Kidney capillary endothelial cell (primary cell): ENCODE measurements at regions not wholly inside any gene's neighbourhood (a gene's known extent, or its start where the extent isn't known, plus 50 kb on each side); places are given as distances from the start of the nearest gene placed in this dataset.

Experiments used
- DNase-seq: peaks from one replicate; pipeline ENCODE4 v3.0.0-alpha.2; 2018; ENCODE audit warnings: low spot score

- DNase-seq, result no peak
Measured at GRCh38 chr1:244196571-244197285, 145.6 kb downstream of the ZBTB18 start.

GRCh38 chr1:244197851-244198375 is 146.8 kb downstream of the ZBTB18 start:
- no peak for DNase-seq

- DNase-seq, result no peak
Measured at GRCh38 chr1:244199902-244200301, 148.8 kb downstream of the ZBTB18 start.

- no peak for DNase-seq
Measured at GRCh38 chr1:244200596-244200995, 149.5 kb downstream of the ZBTB18 start.

- DNase-seq, result no peak
Measured at GRCh38 chr1:244201750-244202149, 150.7 kb downstream of the ZBTB18 start.

- no peak for DNase-seq
Measured at GRCh38 chr1:244204004-244204403, 152.9 kb downstream of the ZBTB18 start.

GRCh38 chr1:244205171-244205570 is 154.1 kb downstream of the ZBTB18 start:
- no peak for DNase-seq

- no peak for DNase-seq
Measured at GRCh38 chr1:244205906-244206305, 154.8 kb downstream of the ZBTB18 start.

GRCh38 chr1:244207042-244207934 is 156.2 kb downstream of the ZBTB18 start:
- peak; percentile 33 for DNase-seq

GRCh38 chr1:244207935-244208244 is 156.8 kb downstream of the ZBTB18 start:
- DNase-seq, result no peak

GRCh38 chr1:244209955-244210354 is 158.9 kb downstream of the ZBTB18 start:
- DNase-seq, result no peak

GRCh38 chr1:244210884-244211558 is 159.9 kb downstream of the ZBTB18 start:
- DNase-seq, result no peak

GRCh38 chr1:244211559-244211944 is 160.5 kb downstream of the ZBTB18 start:
- no peak for DNase-seq

- DNase-seq, result no peak
Measured at GRCh38 chr1:244212219-244212618, 161.1 kb downstream of the ZBTB18 start.

- DNase-seq, result no peak
Measured at GRCh38 chr1:244212797-244213475, 161.9 kb downstream of the ZBTB18 start.

- peak; percentile 89 for DNase-seq
Measured at GRCh38 chr1:244214009-244214967, 163.2 kb downstream of the ZBTB18 start.

GRCh38 chr1:244216836-244217235 is 165.8 kb downstream of the ZBTB18 start:
- no peak for DNase-seq

GRCh38 chr1:244217711-244218110 is 166.6 kb downstream of the ZBTB18 start:
- DNase-seq, result no peak

- no peak for DNase-seq
Measured at GRCh38 chr1:244218220-244218619, 167.1 kb downstream of the ZBTB18 start.

GRCh38 chr1:244219149-244219548 is 168.1 kb downstream of the ZBTB18 start:
- no peak for DNase-seq

- no peak for DNase-seq
Measured at GRCh38 chr1:244219802-244220201, 168.7 kb downstream of the ZBTB18 start.
